Neural progenitor cell (in vitro differentiated cells): ENCODE measurements at regions not wholly inside any gene's neighbourhood (a gene's known extent, or its start where the extent isn't known, plus 50 kb on each side); places are given as distances from the start of the nearest gene placed in this dataset.

Experiments
- EZH2 ChIP-seq: fragments of 200-600 bp; sonication (generic); IDR thresholded peaks from 2 replicates; pipeline ENCODE4 v1.6.1; 2017; ENCODE audit warnings: antibody characterized with exemption, mild to moderate bottlenecking, moderate library complexity
- TF ChIP-seq, protein P1 (sequence below): fragments of 200-600 bp; sonication (generic); IDR thresholded peaks from 2 replicates; pipeline ENCODE4 v1.5.1; 2017; ENCODE audit warnings: antibody characterized with exemption, mild to moderate bottlenecking

DNA sequence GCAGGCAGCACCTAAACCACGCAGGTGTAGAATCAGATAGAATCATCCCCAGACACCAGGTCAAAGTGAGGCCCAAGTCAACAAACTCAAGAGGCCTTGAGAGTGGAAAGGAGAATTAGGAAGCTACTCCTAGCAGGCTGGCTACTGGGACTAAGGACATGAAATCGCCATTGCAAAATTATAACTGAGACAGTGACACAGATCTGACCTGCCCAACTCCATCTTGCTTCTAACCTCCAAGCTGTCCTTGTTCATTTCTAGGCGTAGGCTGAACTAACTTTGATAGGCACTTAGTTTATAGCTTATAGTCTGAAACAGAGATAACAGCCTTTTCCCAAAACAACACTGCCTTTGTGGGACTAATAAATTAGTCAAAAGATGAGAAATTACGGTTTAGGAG lies 52.8 kb downstream of the ACTL7B start:
- TF ChIP-seq, protein P1, sequence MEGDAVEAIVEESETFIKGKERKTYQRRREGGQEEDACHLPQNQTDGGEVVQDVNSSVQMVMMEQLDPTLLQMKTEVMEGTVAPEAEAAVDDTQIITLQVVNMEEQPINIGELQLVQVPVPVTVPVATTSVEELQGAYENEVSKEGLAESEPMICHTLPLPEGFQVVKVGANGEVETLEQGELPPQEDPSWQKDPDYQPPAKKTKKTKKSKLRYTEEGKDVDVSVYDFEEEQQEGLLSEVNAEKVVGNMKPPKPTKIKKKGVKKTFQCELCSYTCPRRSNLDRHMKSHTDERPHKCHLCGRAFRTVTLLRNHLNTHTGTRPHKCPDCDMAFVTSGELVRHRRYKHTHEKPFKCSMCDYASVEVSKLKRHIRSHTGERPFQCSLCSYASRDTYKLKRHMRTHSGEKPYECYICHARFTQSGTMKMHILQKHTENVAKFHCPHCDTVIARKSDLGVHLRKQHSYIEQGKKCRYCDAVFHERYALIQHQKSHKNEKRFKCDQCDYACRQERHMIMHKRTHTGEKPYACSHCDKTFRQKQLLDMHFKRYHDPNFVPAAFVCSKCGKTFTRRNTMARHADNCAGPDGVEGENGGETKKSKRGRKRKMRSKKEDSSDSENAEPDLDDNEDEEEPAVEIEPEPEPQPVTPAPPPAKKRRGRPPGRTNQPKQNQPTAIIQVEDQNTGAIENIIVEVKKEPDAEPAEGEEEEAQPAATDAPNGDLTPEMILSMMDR: no peak
- TF ChIP-seq EZH2: no peak
